HL-60 (cell line): ENCODE measurements at regions not wholly inside any gene's neighbourhood (a gene's known extent, or its start where the extent isn't known, plus 50 kb on each side); places are given as distances from the start of the nearest gene placed in this dataset.

Experiments
- DNase-seq, 2 experiments: peaks; one replicate each; pipeline ENCODE4 v3.0.0-alpha.2; 2010 to 2020; ENCODE audit warnings: low read depth in 1 of 2, low spot score in 1 of 2
- H3K27ac ChIP-seq: fragments of 250-450 bp; sonication (Bioruptor Pico); replicated peaks from 2 replicates; pipeline ENCODE4 v1.5.1; 2020; ENCODE audit warnings: mild to moderate bottlenecking, moderate library complexity
- H3K27me3 ChIP-seq: fragments of 250-450 bp; sonication (Bioruptor Pico); 2 replicates; pipeline ENCODE4 v1.5.1; 2021; ENCODE audit warnings: mild to moderate bottlenecking, moderate library complexity; ENCODE audit not compliant: insufficient read depth, poor library complexity, severe bottlenecking
- H3K4me3 ChIP-seq: replicated peaks from 2 replicates; pipeline ENCODE4 v1.5.1; 2011; ENCODE audit warnings: mild to moderate bottlenecking, control low read depth, low read length; ENCODE audit not compliant: insufficient read depth
- CTCF ChIP-seq: IDR thresholded peaks from one replicate; pipeline ENCODE4 v1.5.1; 2011; ENCODE audit warnings: low read length, control low read depth, inconsistent platforms; ENCODE audit not compliant: insufficient read depth
- GABPA ChIP-seq: IDR thresholded peaks from 2 replicates; pipeline ENCODE4 v1.6.1; 2012; ENCODE audit warnings: low read depth
- POLR2AphosphoS5 ChIP-seq: IDR thresholded peaks from 2 replicates; pipeline ENCODE4 v1.6.1; 2012; ENCODE audit warnings: low read depth
- SPI1 ChIP-seq: IDR thresholded peaks from 2 replicates; pipeline ENCODE4 v1.6.1; 2012; ENCODE audit warnings: low read depth, mild to moderate bottlenecking, borderline replicate concordance
- TF ChIP-seq, protein P1 (sequence below): IDR thresholded peaks from 2 replicates; pipeline ENCODE4 v1.6.1; 2012; ENCODE audit warnings: low read depth; ENCODE audit not compliant: insufficient replicate concordance

DNA sequence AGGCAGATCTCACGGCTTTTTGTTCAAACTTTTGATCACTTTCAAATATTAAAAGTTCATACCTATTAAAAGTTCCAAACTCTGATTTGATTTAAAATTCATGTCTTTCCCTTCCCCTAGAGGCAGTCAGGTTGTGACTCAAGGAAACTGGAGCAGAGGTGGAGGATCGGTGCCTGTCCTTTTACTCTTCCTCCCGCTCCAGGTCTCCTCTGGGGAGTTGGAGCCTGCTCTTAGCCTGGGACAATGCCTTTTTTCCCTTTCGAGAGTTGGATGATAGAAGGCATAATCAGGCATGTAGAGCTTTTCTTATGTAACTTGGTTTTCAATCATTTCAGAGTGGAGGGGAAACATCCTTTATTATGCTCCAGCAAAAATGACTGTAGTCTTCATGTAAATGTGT lies 1706.1 kb upstream of the CELF4 start:
- no peak for DNase-seq
- no peak for TF ChIP-seq POLR2AphosphoS5
- no peak for TF ChIP-seq SPI1
- TF ChIP-seq CTCF: no peak
- no peak for TF ChIP-seq GABPA
- TF ChIP-seq, protein P1, sequence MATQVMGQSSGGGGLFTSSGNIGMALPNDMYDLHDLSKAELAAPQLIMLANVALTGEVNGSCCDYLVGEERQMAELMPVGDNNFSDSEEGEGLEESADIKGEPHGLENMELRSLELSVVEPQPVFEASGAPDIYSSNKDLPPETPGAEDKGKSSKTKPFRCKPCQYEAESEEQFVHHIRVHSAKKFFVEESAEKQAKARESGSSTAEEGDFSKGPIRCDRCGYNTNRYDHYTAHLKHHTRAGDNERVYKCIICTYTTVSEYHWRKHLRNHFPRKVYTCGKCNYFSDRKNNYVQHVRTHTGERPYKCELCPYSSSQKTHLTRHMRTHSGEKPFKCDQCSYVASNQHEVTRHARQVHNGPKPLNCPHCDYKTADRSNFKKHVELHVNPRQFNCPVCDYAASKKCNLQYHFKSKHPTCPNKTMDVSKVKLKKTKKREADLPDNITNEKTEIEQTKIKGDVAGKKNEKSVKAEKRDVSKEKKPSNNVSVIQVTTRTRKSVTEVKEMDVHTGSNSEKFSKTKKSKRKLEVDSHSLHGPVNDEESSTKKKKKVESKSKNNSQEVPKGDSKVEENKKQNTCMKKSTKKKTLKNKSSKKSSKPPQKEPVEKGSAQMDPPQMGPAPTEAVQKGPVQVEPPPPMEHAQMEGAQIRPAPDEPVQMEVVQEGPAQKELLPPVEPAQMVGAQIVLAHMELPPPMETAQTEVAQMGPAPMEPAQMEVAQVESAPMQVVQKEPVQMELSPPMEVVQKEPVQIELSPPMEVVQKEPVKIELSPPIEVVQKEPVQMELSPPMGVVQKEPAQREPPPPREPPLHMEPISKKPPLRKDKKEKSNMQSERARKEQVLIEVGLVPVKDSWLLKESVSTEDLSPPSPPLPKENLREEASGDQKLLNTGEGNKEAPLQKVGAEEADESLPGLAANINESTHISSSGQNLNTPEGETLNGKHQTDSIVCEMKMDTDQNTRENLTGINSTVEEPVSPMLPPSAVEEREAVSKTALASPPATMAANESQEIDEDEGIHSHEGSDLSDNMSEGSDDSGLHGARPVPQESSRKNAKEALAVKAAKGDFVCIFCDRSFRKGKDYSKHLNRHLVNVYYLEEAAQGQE: no peak
- H3K4me3 ChIP-seq: no peak overlapping the region

DNA sequence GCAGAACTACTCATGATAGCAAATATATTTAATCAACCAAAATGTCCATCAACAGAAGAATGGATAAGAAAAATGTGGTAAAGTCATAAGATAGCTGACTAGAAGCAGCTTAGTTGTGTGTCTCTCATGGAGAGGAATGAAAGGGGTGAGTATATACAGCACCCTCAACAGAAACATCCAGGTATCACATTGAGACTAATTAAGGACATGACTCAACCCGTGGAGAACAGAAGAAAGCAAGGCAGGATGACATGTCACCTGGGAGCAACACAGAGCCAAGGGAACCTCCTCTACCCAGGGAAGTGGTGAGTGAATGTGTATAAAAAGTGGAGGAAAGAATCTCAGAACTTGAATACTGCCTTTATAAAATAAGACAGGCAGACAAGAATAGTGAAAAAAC lies 1695.0 kb upstream of the CELF4 start:
- Histone ChIP-seq H3K4me3 (no peak overlapping the region), H3K27ac (no peak overlapping the region), H3K27me3 (no peaks in the 10 kb centered on the region)
- DNase-seq: no peak
- TF ChIP-seq POLR2AphosphoS5 (no peak), CTCF (no peak), SPI1 (no peak), GABPA (no peak)
- TF ChIP-seq, protein P1: no peak

More for the DNA sequence above, 1706.1 kb upstream of the CELF4 start:
- Histone ChIP-seq H3K27ac (no peak overlapping the region), H3K27me3 (no peaks in the 10 kb centered on the region)

GRCh38 chr18:39259736-39260135 lies 1694.1 kb upstream of the CELF4 start:
- no peak for TF ChIP-seq CTCF
- TF ChIP-seq SPI1: no peak
- TF ChIP-seq GABPA: no peak
- TF ChIP-seq, protein P1: no peak
- TF ChIP-seq POLR2AphosphoS5: no peak
- no peak for DNase-seq

More at GRCh38 chr18:39259736-39260135, 1694.1 kb upstream of the CELF4 start:
- Histone ChIP-seq H3K4me3 (no peak overlapping the region), H3K27me3 (no peaks in the 10 kb centered on the region), H3K27ac (no peak overlapping the region)
